Right ventricle myocardium superior (tissue), 1 donor: ENCODE measurements at regions not wholly inside any gene's neighbourhood (a gene's known extent, or its start where the extent isn't known, plus 50 kb on each side); places are given as distances from the start of the nearest gene placed in this dataset.
A peak's percentile ranks its signal among the peaks of the same experiment; 100 is the strongest.

Experiments used
- ATAC-seq: fragments of 200-7000 bp; cut with Tn5 transposase; one replicate; pipeline ENCODE4 v1.9.1; 2020; ENCODE audit warnings: mild to moderate bottlenecking; ENCODE audit not compliant: poor library complexity
- DNase-seq: peaks from one replicate; pipeline ENCODE4 v3.0.0-alpha.2; 2020
- intact Hi-C: fragments of 100-400 bp; cut with DNase I; formaldehyde crosslinking; loops from one replicate; pipeline ENCODE4 v1.11.2; 2022
- donor health status: DM: no; HTN: yes; CAD: no; lungs with severe emphysema.

GRCh38 chr14:40850191-40850590 lies 756.5 kb upstream of the LRFN5 start:
- intact Hi-C loops, result no loop called here
- no peak for ATAC-seq
- no peak for DNase-seq

- no peak for ATAC-seq
- intact Hi-C loops, result no loop called here
- no peak for DNase-seq
Observed at GRCh38 chr14:40847480-40847879, 759.2 kb upstream of the LRFN5 start.

GRCh38 chr14:40842816-40843215 lies 763.9 kb upstream of the LRFN5 start:
- DNase-seq (no peak), ATAC-seq (no peak)
- intact Hi-C loops, result no loop called here

- ATAC-seq (no peak), DNase-seq (no peak)
- intact Hi-C loops, result no loop called here
Observed at GRCh38 chr14:40841886-40842285, 764.8 kb upstream of the LRFN5 start.

GRCh38 chr14:40838601-40839000 lies 768.1 kb upstream of the LRFN5 start:
- intact Hi-C loops, result no loop called here
- ATAC-seq (no peak), DNase-seq (no peak)

GRCh38 chr14:40806471-40806870 lies 800.2 kb upstream of the LRFN5 start:
- no peak for ATAC-seq
- intact Hi-C loops, result no loop called here
- no peak for DNase-seq

GRCh38 chr14:40796168-40796567 lies 810.5 kb upstream of the LRFN5 start:
- DNase-seq (no peak), ATAC-seq (no peak)
- intact Hi-C loops, result no loop called here

GRCh38 chr14:40784860-40785259 lies 821.8 kb upstream of the LRFN5 start:
- ATAC-seq (no peak), DNase-seq (peak; percentile 21)
- intact Hi-C loops, result no loop called here

- intact Hi-C loops, result no loop called here
- no peak for DNase-seq
Observed at GRCh38 chr14:40762685-40763084, 844.0 kb upstream of the LRFN5 start.

GRCh38 chr14:40762177-40762576 lies 844.5 kb upstream of the LRFN5 start:
- DNase-seq (no peak), ATAC-seq (no peak)
- intact Hi-C loops, result no loop called here

More at GRCh38 chr14:40762685-40763084, 844.0 kb upstream of the LRFN5 start:
- no peak for ATAC-seq

- ATAC-seq, result no peak
- no peak for DNase-seq
- intact Hi-C loops, result no loop called here
Observed at GRCh38 chr14:40760704-40761103, 846.0 kb upstream of the LRFN5 start.

- no peak for ATAC-seq
- intact Hi-C loops, result no loop called here
- DNase-seq, result no peak
Observed at GRCh38 chr14:40758076-40758475, 848.6 kb upstream of the LRFN5 start.

- no peak for ATAC-seq
- no peak for DNase-seq
- intact Hi-C loops, result no loop called here
Observed at GRCh38 chr14:40757376-40757950, 849.2 kb upstream of the LRFN5 start.

- intact Hi-C loops, result no loop called here
- DNase-seq, result no peak
- no peak for ATAC-seq
Observed at GRCh38 chr14:40733206-40733605, 873.5 kb upstream of the LRFN5 start.

- DNase-seq (no peak), ATAC-seq (no peak)
- intact Hi-C loops, result no loop called here
Observed at GRCh38 chr14:40727107-40727506, 879.6 kb upstream of the LRFN5 start.

- DNase-seq (no peak), ATAC-seq (no peak)
- intact Hi-C loops, result no loop called here
Observed at GRCh38 chr14:40713387-40713786, 893.3 kb upstream of the LRFN5 start.

- ATAC-seq (no peak), DNase-seq (no peak)
- intact Hi-C loops, result no loop called here
Observed at GRCh38 chr14:40697231-40697630, 909.4 kb upstream of the LRFN5 start.

- DNase-seq (no peak), ATAC-seq (no peak)
- intact Hi-C loops, result no loop called here
Observed at GRCh38 chr14:40694023-40694422, 912.7 kb upstream of the LRFN5 start.

- intact Hi-C loops, result no loop called here
- no peak for ATAC-seq
- DNase-seq, result no peak
Observed at GRCh38 chr14:40691066-40691465, 915.6 kb upstream of the LRFN5 start.

GRCh38 chr14:40685764-40686163 lies 920.9 kb upstream of the LRFN5 start:
- intact Hi-C loops, result no loop called here
- DNase-seq (no peak), ATAC-seq (no peak)

- intact Hi-C loops, result no loop called here
- ATAC-seq (no peak), DNase-seq (no peak)
Observed at GRCh38 chr14:40684328-40684727, 922.3 kb upstream of the LRFN5 start.
